Stomach (tissue), 4 donors: ENCODE measurements at regions not wholly inside any gene's neighbourhood (a gene's known extent, or its start where the extent isn't known, plus 50 kb on each side); places are given as distances from the start of the nearest gene placed in this dataset.

Experiments used
- CTCF ChIP-seq, 7 experiments: fragments of 450-650 bp in 4 of 7; fragments of 200-600 bp in 3 of 7; sonication (generic) in 3 of 7; IDR thresholded peaks; one replicate each; pipeline ENCODE4 v1.5.1; 2016 to 2019; ENCODE audit warnings: antibody characterized with exemption in 7 of 7, control low read depth in 2 of 7, mild to moderate bottlenecking in 1 of 7
- EP300 ChIP-seq: sonication (generic); formaldehyde crosslinking; IDR thresholded peaks from one replicate; pipeline ENCODE4 v1.6.1; 2017; ENCODE audit warnings: antibody characterized with exemption
- POLR2A ChIP-seq, 4 donors: fragments of 450-650 bp; IDR thresholded peaks; one replicate each; pipeline ENCODE4 v1.6.1; 2016; ENCODE audit warnings: antibody characterized with exemption in 4 of 4, control low read depth in 2 of 4, mild to moderate bottlenecking in 1 of 4, moderate library complexity in 1 of 4

- TF ChIP-seq CTCF (IDR thresholded peaks at IDR 0.05), result no peak
- TF ChIP-seq POLR2A (IDR thresholded peaks at IDR 0.05), result no peak
- no peak for TF ChIP-seq EP300
Observed at GRCh38 chr13:72435251-72435650, 292.2 kb downstream of the MZT1 start.
